GM19455 (cell line): ENCODE measurements at regions not wholly inside any gene's neighbourhood (a gene's known extent, or its start where the extent isn't known, plus 50 kb on each side); places are given as distances from the start of the nearest gene placed in this dataset.

ENCODE experiments used
- ATAC-seq: cut with Tn5 transposase; IDR thresholded peaks from one replicate; pipeline ENCODE4 v1.9.1; 2021; ENCODE audit not compliant: unreplicated experiment

- peak; percentile 96 for ATAC-seq
Observed at GRCh38 chr11:110000031-110000502, 93.1 kb upstream of the ZC3H12C start.

GRCh38 chr11:110000850-110001249 is 92.3 kb upstream of the ZC3H12C start:
- no peak for ATAC-seq

GRCh38 chr11:110003426-110003825 is 89.8 kb upstream of the ZC3H12C start:
- ATAC-seq: no peak

GRCh38 chr11:110011595-110011994 is 81.6 kb upstream of the ZC3H12C start:
- no peak for ATAC-seq

GRCh38 chr11:110015695-110016094 is 77.5 kb upstream of the ZC3H12C start:
- ATAC-seq: no peak

GRCh38 chr11:110019675-110020074 is 73.5 kb upstream of the ZC3H12C start:
- ATAC-seq: no peak

GRCh38 chr11:110022548-110022947 is 70.6 kb upstream of the ZC3H12C start:
- ATAC-seq: no peak

GRCh38 chr11:110023711-110024110 is 69.5 kb upstream of the ZC3H12C start:
- no peak for ATAC-seq

- peak; percentile 89 for ATAC-seq
Observed at GRCh38 chr11:110026858-110027626, 66.2 kb upstream of the ZC3H12C start.

- no peak for ATAC-seq
Observed at GRCh38 chr11:110027627-110028371, 65.4 kb upstream of the ZC3H12C start.

- no peak for ATAC-seq
Observed at GRCh38 chr11:110028921-110029320, 64.3 kb upstream of the ZC3H12C start.

GRCh38 chr11:110029714-110030113 is 63.5 kb upstream of the ZC3H12C start:
- ATAC-seq: no peak

GRCh38 chr11:110031171-110031570 is 62.0 kb upstream of the ZC3H12C start:
- ATAC-seq: no peak

GRCh38 chr11:110032259-110032658 is 60.9 kb upstream of the ZC3H12C start:
- no peak for ATAC-seq

- no peak for ATAC-seq
Observed at GRCh38 chr11:110032957-110033570, 60.1 kb upstream of the ZC3H12C start.

- ATAC-seq: no peak
Observed at GRCh38 chr11:110034806-110035205, 58.4 kb upstream of the ZC3H12C start.

GRCh38 chr11:110035357-110035756 is 57.8 kb upstream of the ZC3H12C start:
- ATAC-seq: no peak

GRCh38 chr11:110038201-110038600 is 55.0 kb upstream of the ZC3H12C start:
- no peak for ATAC-seq
